ENCODE measurements at regions not wholly inside any gene's neighbourhood (a gene's known extent, or its start where the extent isn't known, plus 50 kb on each side); places are given as distances from the start of the nearest gene placed in this dataset.

- Mint-ChIP-seq H3K36me3 (ENCODE audit: low read depth) (no peaks in the 10 kb centered on the region), H3K27ac (no peak overlapping the region), H3K27me3 (ENCODE audit: insufficient read depth) (no peaks in the 10 kb centered on the region), H3K4me1 (ENCODE audit: low read depth) (no peaks in the 10 kb centered on the region), H3K4me3 (no peak overlapping the region), H3K9me3 (peaks cover 10% of the 10 kb centered on the region)
- DNase-seq (ENCODE audit: low spot score): no peak
- intact Hi-C loops (cut with micrococcal nuclease): no loop called here
Observed at GRCh38 chr14:96989306-96989705, 192.1 kb downstream of the VRK1 start.

GRCh38 chr14:96991226-96991625, 194.0 kb downstream of the VRK1 start:
- Mint-ChIP-seq H3K27me3 (ENCODE audit: insufficient read depth) (no peaks in the 10 kb centered on the region), H3K4me1 (ENCODE audit: low read depth) (no peaks in the 10 kb centered on the region), H3K4me3 (no peak overlapping the region)

GRCh38 chr14:96994999-96995398, 197.8 kb downstream of the VRK1 start:
- Mint-ChIP-seq H3K4me3 (no peak overlapping the region), H3K4me1 (ENCODE audit: low read depth) (no peaks in the 10 kb centered on the region), H3K27ac (no peak overlapping the region), H3K36me3 (ENCODE audit: low read depth) (no peaks in the 10 kb centered on the region), H3K27me3 (ENCODE audit: insufficient read depth) (no peaks in the 10 kb centered on the region), H3K9me3 (peaks cover 6% of the 10 kb centered on the region)
- DNase-seq (ENCODE audit: low spot score): no peak
- intact Hi-C loops (cut with micrococcal nuclease): no loop called here

More at GRCh38 chr14:96991226-96991625, 194.0 kb downstream of the VRK1 start:
- Mint-ChIP-seq H3K9me3 (peaks cover 6% of the 10 kb centered on the region), H3K27ac (no peak overlapping the region), H3K36me3 (ENCODE audit: low read depth) (no peaks in the 10 kb centered on the region)
- intact Hi-C loops (cut with micrococcal nuclease): no loop called here
- DNase-seq (ENCODE audit: low spot score): no peak

GRCh38 chr14:96997269-96997668, 200.1 kb downstream of the VRK1 start:
- H3K9me3 Mint-ChIP-seq: peaks cover 2% of the 10 kb centered on the region
- no peaks in the 10 kb centered on the region for H3K27me3 Mint-ChIP-seq (ENCODE audit: insufficient read depth)
- H3K27ac Mint-ChIP-seq: no peak overlapping the region
- DNase-seq (ENCODE audit: low spot score): no peak
- H3K4me3 Mint-ChIP-seq: no peak overlapping the region
- H3K4me1 Mint-ChIP-seq (ENCODE audit: low read depth): no peaks in the 10 kb centered on the region
- H3K36me3 Mint-ChIP-seq (ENCODE audit: low read depth): no peaks in the 10 kb centered on the region
- intact Hi-C loops (cut with micrococcal nuclease): no loop called here

- no peak for DNase-seq (ENCODE audit: low spot score)
- intact Hi-C loops (cut with micrococcal nuclease): no loop called here
- H3K4me3 Mint-ChIP-seq: no peak overlapping the region
- H3K9me3 Mint-ChIP-seq: peaks cover 7% of the 10 kb centered on the region
- no peaks in the 10 kb centered on the region for H3K27me3 Mint-ChIP-seq (ENCODE audit: insufficient read depth)
- no peaks in the 10 kb centered on the region for H3K36me3 Mint-ChIP-seq (ENCODE audit: low read depth)
- H3K4me1 Mint-ChIP-seq (ENCODE audit: low read depth): no peaks in the 10 kb centered on the region
- H3K27ac Mint-ChIP-seq: no peak overlapping the region
Observed at GRCh38 chr14:96997996-96998395, 200.8 kb downstream of the VRK1 start.

GRCh38 chr14:96999654-97000155, 202.5 kb downstream of the VRK1 start:
- Mint-ChIP-seq H3K27ac (no peak overlapping the region), H3K9me3 (peaks cover 10% of the 10 kb centered on the region), H3K36me3 (ENCODE audit: low read depth) (no peaks in the 10 kb centered on the region), H3K27me3 (ENCODE audit: insufficient read depth) (no peaks in the 10 kb centered on the region), H3K4me1 (ENCODE audit: low read depth) (no peaks in the 10 kb centered on the region), H3K4me3 (no peak overlapping the region)
- DNase-seq (ENCODE audit: low spot score): no peak
- intact Hi-C loops (cut with micrococcal nuclease): no loop called here

GRCh38 chr14:97002454-97002853, 205.3 kb downstream of the VRK1 start:
- intact Hi-C loops (cut with micrococcal nuclease): no loop called here
- no peak overlapping the region for H3K27ac Mint-ChIP-seq
- H3K9me3 Mint-ChIP-seq: peaks cover 10% of the 10 kb centered on the region
- H3K4me3 Mint-ChIP-seq: no peak overlapping the region
- DNase-seq (ENCODE audit: low spot score): no peak
- H3K36me3 Mint-ChIP-seq (ENCODE audit: low read depth): no peaks in the 10 kb centered on the region
- no peaks in the 10 kb centered on the region for H3K4me1 Mint-ChIP-seq (ENCODE audit: low read depth)
- H3K27me3 Mint-ChIP-seq (ENCODE audit: insufficient read depth): no peaks in the 10 kb centered on the region

GRCh38 chr14:97005934-97006333, 208.8 kb downstream of the VRK1 start:
- intact Hi-C loops (cut with micrococcal nuclease): no loop called here
- no peak overlapping the region for H3K27ac Mint-ChIP-seq
- H3K4me3 Mint-ChIP-seq: no peak overlapping the region
- no peaks in the 10 kb centered on the region for H3K36me3 Mint-ChIP-seq (ENCODE audit: low read depth)
- no peaks in the 10 kb centered on the region for H3K27me3 Mint-ChIP-seq (ENCODE audit: insufficient read depth)
- H3K9me3 Mint-ChIP-seq: peaks cover 10% of the 10 kb centered on the region
- no peak for DNase-seq (ENCODE audit: low spot score)
- H3K4me1 Mint-ChIP-seq (ENCODE audit: low read depth): no peaks in the 10 kb centered on the region

GRCh38 chr14:97010491-97011160, 213.4 kb downstream of the VRK1 start:
- DNase-seq (ENCODE audit: low spot score): no peak
- Mint-ChIP-seq H3K4me1 (ENCODE audit: low read depth) (no peaks in the 10 kb centered on the region), H3K9me3 (no peaks in the 10 kb centered on the region), H3K36me3 (ENCODE audit: low read depth) (no peaks in the 10 kb centered on the region), H3K27me3 (ENCODE audit: insufficient read depth) (peaks cover 1% of the 10 kb centered on the region), H3K4me3 (no peak overlapping the region), H3K27ac (no peak overlapping the region)
- intact Hi-C loops (cut with micrococcal nuclease): no loop called here

- Mint-ChIP-seq H3K27ac (no peak overlapping the region), H3K4me1 (ENCODE audit: low read depth) (no peaks in the 10 kb centered on the region), H3K9me3 (no peaks in the 10 kb centered on the region), H3K4me3 (no peak overlapping the region), H3K36me3 (ENCODE audit: low read depth) (no peaks in the 10 kb centered on the region), H3K27me3 (ENCODE audit: insufficient read depth) (peaks cover 3% of the 10 kb centered on the region)
- no peak for DNase-seq (ENCODE audit: low spot score)
- intact Hi-C loops (cut with micrococcal nuclease): no loop called here
Observed at GRCh38 chr14:97013878-97014277, 216.7 kb downstream of the VRK1 start.

GRCh38 chr14:97021001-97021400, 223.8 kb downstream of the VRK1 start:
- Mint-ChIP-seq H3K27ac (no peak overlapping the region), H3K9me3 (no peaks in the 10 kb centered on the region), H3K27me3 (ENCODE audit: insufficient read depth) (peaks cover 6% of the 10 kb centered on the region), H3K4me1 (ENCODE audit: low read depth) (no peaks in the 10 kb centered on the region), H3K4me3 (no peak overlapping the region), H3K36me3 (ENCODE audit: low read depth) (no peaks in the 10 kb centered on the region)
- no peak for DNase-seq (ENCODE audit: low spot score)
- intact Hi-C loops (cut with micrococcal nuclease): no loop called here

- no peak for DNase-seq (ENCODE audit: low spot score)
Observed at GRCh38 chr14:97021571-97022168, 224.5 kb downstream of the VRK1 start.

GRCh38 chr14:97022741-97023140, 225.6 kb downstream of the VRK1 start:
- H3K27ac Mint-ChIP-seq: no peak overlapping the region
- no peak for DNase-seq (ENCODE audit: low spot score)
- intact Hi-C loops (cut with micrococcal nuclease): no loop called here
- no peaks in the 10 kb centered on the region for H3K36me3 Mint-ChIP-seq (ENCODE audit: low read depth)
- no peaks in the 10 kb centered on the region for H3K4me1 Mint-ChIP-seq (ENCODE audit: low read depth)
- no peak overlapping the region for H3K4me3 Mint-ChIP-seq
- H3K27me3 Mint-ChIP-seq (ENCODE audit: insufficient read depth): peaks cover 4% of the 10 kb centered on the region
- no peaks in the 10 kb centered on the region for H3K9me3 Mint-ChIP-seq

More at GRCh38 chr14:97021571-97022168, 224.5 kb downstream of the VRK1 start:
- H3K4me3 Mint-ChIP-seq: no peak overlapping the region
- intact Hi-C loops (cut with micrococcal nuclease): no loop called here
- no peaks in the 10 kb centered on the region for H3K4me1 Mint-ChIP-seq (ENCODE audit: low read depth)
- peaks cover 4% of the 10 kb centered on the region for H3K27me3 Mint-ChIP-seq (ENCODE audit: insufficient read depth)
- H3K9me3 Mint-ChIP-seq: no peaks in the 10 kb centered on the region
- no peaks in the 10 kb centered on the region for H3K36me3 Mint-ChIP-seq (ENCODE audit: low read depth)
- no peak overlapping the region for H3K27ac Mint-ChIP-seq
